SK-N-SH treated with all-trans-retinoic acid at 6 μM for 48 hours (cell line): ENCODE measurements at regions not wholly inside any gene's neighbourhood (a gene's known extent, or its start where the extent isn't known, plus 50 kb on each side); places are given as distances from the start of the nearest gene placed in this dataset.

Experiments used
- ATAC-seq: fragments of 200-7000 bp; cut with Tn5 transposase; 3 replicates; pipeline ENCODE4 v1.9.1; 2020; ENCODE audit warnings: mild to moderate bottlenecking, moderate library complexity
- ARNTL ChIP-seq: fragments of 450-650 bp; formaldehyde crosslinking; IDR thresholded peaks from 2 replicates; pipeline ENCODE4 v1.5.0; 2020; ENCODE audit warnings: low read depth, mild to moderate bottlenecking, moderate library complexity, borderline replicate concordance
- BACH2 ChIP-seq: fragments of 250-450 bp; sonication (Bioruptor Pico); IDR thresholded peaks from 2 replicates; pipeline ENCODE4 v1.9.0; 2021; ENCODE audit warnings: mild to moderate bottlenecking, borderline replicate concordance
- CREB5 ChIP-seq: fragments of 250-450 bp; sonication (Bioruptor Pico); IDR thresholded peaks from 2 replicates; pipeline ENCODE4 v1.5.1; 2020; ENCODE audit warnings: low read depth, mild to moderate bottlenecking, moderate library complexity
- CSDC2 ChIP-seq: fragments of 250-450 bp; sonication (Bioruptor Pico); IDR thresholded peaks from 2 replicates; pipeline ENCODE4 v1.5.0; 2020; ENCODE audit warnings: mild to moderate bottlenecking, moderate library complexity
- ESRRG ChIP-seq: fragments of 250-450 bp; sonication (Bioruptor Pico); IDR thresholded peaks from 2 replicates; pipeline ENCODE4 v1.6.1; 2021; ENCODE audit warnings: mild to moderate bottlenecking
- GLIS3 ChIP-seq: fragments of 250-450 bp; sonication (Bioruptor Pico); IDR thresholded peaks from 2 replicates; pipeline ENCODE4 v1.5.0; 2020; ENCODE audit warnings: mild to moderate bottlenecking, moderate library complexity
- ISL1 ChIP-seq: fragments of 250-450 bp; sonication (Bioruptor Pico); IDR thresholded peaks from 2 replicates; pipeline ENCODE4 v2.1.2; 2022; ENCODE audit warnings: mild to moderate bottlenecking, moderate library complexity
- OSR1 ChIP-seq: fragments of 250-450 bp; sonication (Bioruptor Pico); IDR thresholded peaks from 2 replicates; pipeline ENCODE4 v1.8.0; 2022; ENCODE audit warnings: moderate library complexity, mild to moderate bottlenecking, inconsistent platforms
- POU6F1 ChIP-seq: fragments of 250-450 bp; sonication (Bioruptor Pico); IDR thresholded peaks from 2 replicates; pipeline ENCODE4 v1.8.0; 2021; ENCODE audit warnings: low read depth, mild to moderate bottlenecking, moderate library complexity, borderline replicate concordance
- PPARA ChIP-seq: fragments of 250-450 bp; sonication (Bioruptor Pico); IDR thresholded peaks from 2 replicates; pipeline ENCODE4 v1.5.0; 2020; ENCODE audit warnings: mild to moderate bottlenecking, borderline replicate concordance
- RARB ChIP-seq: fragments of 250-450 bp; sonication (Bioruptor Pico); IDR thresholded peaks from 2 replicates; pipeline ENCODE4 v1.8.0; 2021; ENCODE audit warnings: mild to moderate bottlenecking, moderate library complexity
- SNAI2 ChIP-seq: fragments of 250-450 bp; sonication (Bioruptor Pico); IDR thresholded peaks from 2 replicates; pipeline ENCODE4 v1.5.0; 2020; ENCODE audit warnings: mild to moderate bottlenecking, moderate library complexity
- TCF4 ChIP-seq: fragments of 250-450 bp; sonication (Bioruptor Pico); IDR thresholded peaks from 2 replicates; pipeline ENCODE4 v1.8.0; 2021; ENCODE audit warnings: mild to moderate bottlenecking, moderate library complexity, borderline replicate concordance
- ZC3H10 ChIP-seq: fragments of 250-450 bp; sonication (Bioruptor Pico); IDR thresholded peaks from 2 replicates; pipeline ENCODE4 v1.5.1; 2021; ENCODE audit warnings: mild to moderate bottlenecking, moderate library complexity
- ZFP3 ChIP-seq: fragments of 250-450 bp; sonication (Bioruptor Pico); IDR thresholded peaks from 2 replicates; pipeline ENCODE4 v1.5.0; 2020; ENCODE audit warnings: mild to moderate bottlenecking, moderate library complexity
- ZFP30 ChIP-seq: fragments of 450-650 bp; formaldehyde crosslinking; IDR thresholded peaks from 2 replicates; pipeline ENCODE4 v1.5.0; 2022; ENCODE audit warnings: mild to moderate bottlenecking, moderate library complexity
- ZNF565 ChIP-seq: fragments of 450-650 bp; formaldehyde crosslinking; conservative IDR thresholded peaks from 2 replicates; pipeline ENCODE4 v1.5.0; 2020; ENCODE audit warnings: low read depth, mild to moderate bottlenecking, moderate library complexity
- ZNF70 ChIP-seq: fragments of 450-650 bp; formaldehyde crosslinking; IDR thresholded peaks from 2 replicates; pipeline ENCODE4 v1.5.0; 2020; ENCODE audit warnings: mild to moderate bottlenecking, moderate library complexity
- ZNF8 ChIP-seq: fragments of 450-650 bp; formaldehyde crosslinking; IDR thresholded peaks from 2 replicates; pipeline ENCODE4 v1.5.0; 2020; ENCODE audit warnings: mild to moderate bottlenecking, moderate library complexity
- TF ChIP-seq, protein P1 (sequence below): fragments of 250-450 bp; sonication (Bioruptor Pico); IDR thresholded peaks from 2 replicates; pipeline ENCODE4 v1.8.0; 2020; ENCODE audit warnings: mild to moderate bottlenecking, moderate library complexity, borderline replicate concordance
- TF ChIP-seq, protein P2 (sequence below): fragments of 250-450 bp; sonication (Bioruptor Pico); IDR thresholded peaks from 2 replicates; pipeline ENCODE4 v1.5.1; 2021; ENCODE audit warnings: mild to moderate bottlenecking, moderate library complexity

- no peak for ATAC-seq
- TF ChIP-seq, protein P1, sequence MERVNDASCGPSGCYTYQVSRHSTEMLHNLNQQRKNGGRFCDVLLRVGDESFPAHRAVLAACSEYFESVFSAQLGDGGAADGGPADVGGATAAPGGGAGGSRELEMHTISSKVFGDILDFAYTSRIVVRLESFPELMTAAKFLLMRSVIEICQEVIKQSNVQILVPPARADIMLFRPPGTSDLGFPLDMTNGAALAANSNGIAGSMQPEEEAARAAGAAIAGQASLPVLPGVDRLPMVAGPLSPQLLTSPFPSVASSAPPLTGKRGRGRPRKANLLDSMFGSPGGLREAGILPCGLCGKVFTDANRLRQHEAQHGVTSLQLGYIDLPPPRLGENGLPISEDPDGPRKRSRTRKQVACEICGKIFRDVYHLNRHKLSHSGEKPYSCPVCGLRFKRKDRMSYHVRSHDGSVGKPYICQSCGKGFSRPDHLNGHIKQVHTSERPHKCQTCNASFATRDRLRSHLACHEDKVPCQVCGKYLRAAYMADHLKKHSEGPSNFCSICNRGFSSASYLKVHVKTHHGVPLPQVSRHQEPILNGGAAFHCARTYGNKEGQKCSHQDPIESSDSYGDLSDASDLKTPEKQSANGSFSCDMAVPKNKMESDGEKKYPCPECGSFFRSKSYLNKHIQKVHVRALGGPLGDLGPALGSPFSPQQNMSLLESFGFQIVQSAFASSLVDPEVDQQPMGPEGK (CRISPR knock-in tag): no peak
- TF ChIP-seq ZFP30 (CRISPR knock-in tag) (no peak), RARB (CRISPR knock-in tag) (no peak), ZNF70 (CRISPR knock-in tag) (no peak), ZNF565 (CRISPR knock-in tag) (no peak), GLIS3 (CRISPR knock-in tag) (no peak), OSR1 (no peak), ZNF8 (no peak), CREB5 (no peak), ZC3H10 (no peak), TCF4 (CRISPR knock-in tag) (no peak), ZFP3 (CRISPR knock-in tag) (no peak), CSDC2 (no peak), BACH2 (no peak), ESRRG (CRISPR knock-in tag) (no peak), POU6F1 (CRISPR knock-in tag) (no peak), SNAI2 (CRISPR knock-in tag) (no peak)
- TF ChIP-seq, protein P2, sequence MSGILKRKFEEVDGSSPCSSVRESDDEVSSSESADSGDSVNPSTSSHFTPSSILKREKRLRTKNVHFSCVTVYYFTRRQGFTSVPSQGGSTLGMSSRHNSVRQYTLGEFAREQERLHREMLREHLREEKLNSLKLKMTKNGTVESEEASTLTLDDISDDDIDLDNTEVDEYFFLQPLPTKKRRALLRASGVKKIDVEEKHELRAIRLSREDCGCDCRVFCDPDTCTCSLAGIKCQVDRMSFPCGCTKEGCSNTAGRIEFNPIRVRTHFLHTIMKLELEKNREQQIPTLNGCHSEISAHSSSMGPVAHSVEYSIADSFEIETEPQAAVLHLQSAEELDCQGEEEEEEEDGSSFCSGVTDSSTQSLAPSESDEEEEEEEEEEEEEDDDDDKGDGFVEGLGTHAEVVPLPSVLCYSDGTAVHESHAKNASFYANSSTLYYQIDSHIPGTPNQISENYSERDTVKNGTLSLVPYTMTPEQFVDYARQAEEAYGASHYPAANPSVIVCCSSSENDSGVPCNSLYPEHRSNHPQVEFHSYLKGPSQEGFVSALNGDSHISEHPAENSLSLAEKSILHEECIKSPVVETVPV: no peak
Measured at GRCh38 chr5:85109616-85110015, 724.9 kb upstream of the EDIL3 start.

GRCh38 chr5:85132269-85132668, 747.6 kb upstream of the EDIL3 start:
- ATAC-seq: no peak
- TF ChIP-seq, protein P2: no peak
- TF ChIP-seq ZNF8 (no peak), ARNTL (CRISPR knock-in tag) (no peak), ZNF70 (CRISPR knock-in tag) (no peak), ISL1 (CRISPR knock-in tag) (no peak), ZNF565 (CRISPR knock-in tag) (no peak), GLIS3 (CRISPR knock-in tag) (no peak), CREB5 (no peak), BACH2 (no peak), SNAI2 (CRISPR knock-in tag) (no peak), RARB (CRISPR knock-in tag) (no peak)

DNA sequence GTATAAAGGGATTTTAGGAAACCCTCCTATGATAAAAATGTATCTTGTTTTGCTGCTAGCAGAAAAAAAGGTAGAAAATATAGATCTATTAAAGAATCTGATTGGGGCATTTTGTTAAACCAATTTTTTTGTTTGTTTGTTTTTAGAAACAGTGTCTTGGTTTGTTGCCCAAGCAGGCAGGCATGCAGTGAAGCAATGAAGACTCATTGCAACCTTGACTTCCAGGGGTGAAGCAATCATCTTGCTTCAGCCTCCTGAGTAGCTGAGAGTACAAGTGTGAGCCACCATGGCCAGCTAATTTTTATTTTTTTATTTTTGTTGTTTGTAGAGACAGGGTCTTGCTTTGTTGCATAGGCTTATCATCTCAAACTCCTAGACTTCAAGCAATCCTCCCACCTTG, 755.8 kb upstream of the EDIL3 start:
- ATAC-seq: no peak
- no peak for TF ChIP-seq GLIS3 (CRISPR knock-in tag)
- TF ChIP-seq, protein P2: no peak
- TF ChIP-seq ZNF8: no peak
- no peak for TF ChIP-seq ZNF565 (CRISPR knock-in tag)
- TF ChIP-seq, protein P1 (CRISPR knock-in tag): no peak
- no peak for TF ChIP-seq ARNTL (CRISPR knock-in tag)
- TF ChIP-seq BACH2: no peak
- TF ChIP-seq ESRRG (CRISPR knock-in tag): no peak
- TF ChIP-seq PPARA (CRISPR knock-in tag): no peak
- no peak for TF ChIP-seq ZFP3 (CRISPR knock-in tag)
- no peak for TF ChIP-seq POU6F1 (CRISPR knock-in tag)
- TF ChIP-seq CREB5: no peak
- TF ChIP-seq CSDC2: no peak
